ENCODE measurements at regions not wholly inside any gene's neighbourhood (a gene's known extent, or its start where the extent isn't known, plus 50 kb on each side); places are given as distances from the start of the nearest gene placed in this dataset.

DNA sequence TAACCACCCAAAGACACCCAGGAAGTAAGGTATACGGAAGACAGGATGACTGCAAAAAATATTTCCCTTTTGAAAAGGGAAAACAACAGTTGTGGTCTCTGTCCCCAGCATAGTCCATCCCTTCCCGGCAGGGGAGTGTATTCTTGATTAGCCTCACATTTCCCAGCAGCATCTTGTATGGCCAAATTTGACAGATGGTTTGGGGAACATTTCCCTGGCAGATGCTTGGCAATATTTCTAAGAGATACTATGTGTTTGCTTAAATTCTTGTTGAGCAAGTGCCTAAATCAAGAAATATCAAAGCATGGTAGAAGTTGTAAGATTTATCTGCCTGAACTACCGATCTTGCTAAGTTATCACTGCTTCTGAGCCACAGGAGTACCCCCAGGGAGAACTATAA is 56.9 kb upstream of the TPK1 start:
- no peak for TF ChIP-seq TEAD4 (IDR thresholded peaks at IDR 0.05; ENCODE audit: low read depth, low read length)
- TF ChIP-seq, protein P1, sequence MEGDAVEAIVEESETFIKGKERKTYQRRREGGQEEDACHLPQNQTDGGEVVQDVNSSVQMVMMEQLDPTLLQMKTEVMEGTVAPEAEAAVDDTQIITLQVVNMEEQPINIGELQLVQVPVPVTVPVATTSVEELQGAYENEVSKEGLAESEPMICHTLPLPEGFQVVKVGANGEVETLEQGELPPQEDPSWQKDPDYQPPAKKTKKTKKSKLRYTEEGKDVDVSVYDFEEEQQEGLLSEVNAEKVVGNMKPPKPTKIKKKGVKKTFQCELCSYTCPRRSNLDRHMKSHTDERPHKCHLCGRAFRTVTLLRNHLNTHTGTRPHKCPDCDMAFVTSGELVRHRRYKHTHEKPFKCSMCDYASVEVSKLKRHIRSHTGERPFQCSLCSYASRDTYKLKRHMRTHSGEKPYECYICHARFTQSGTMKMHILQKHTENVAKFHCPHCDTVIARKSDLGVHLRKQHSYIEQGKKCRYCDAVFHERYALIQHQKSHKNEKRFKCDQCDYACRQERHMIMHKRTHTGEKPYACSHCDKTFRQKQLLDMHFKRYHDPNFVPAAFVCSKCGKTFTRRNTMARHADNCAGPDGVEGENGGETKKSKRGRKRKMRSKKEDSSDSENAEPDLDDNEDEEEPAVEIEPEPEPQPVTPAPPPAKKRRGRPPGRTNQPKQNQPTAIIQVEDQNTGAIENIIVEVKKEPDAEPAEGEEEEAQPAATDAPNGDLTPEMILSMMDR (IDR thresholded peaks at IDR 0.05; ENCODE audit: control extremely low read depth in 1 of 3, insufficient read depth in 1 of 3, low read depth in 1 of 3, low read length in 3 of 3): no peak
- no peak for TF ChIP-seq BRCA1 (IDR thresholded peaks at IDR 0.05; ENCODE audit: low read depth, low read length)
- TF ChIP-seq GABPA (IDR thresholded peaks at IDR 0.05; ENCODE audit: borderline replicate concordance, insufficient read depth, low read length): no peak
- no peak for TF ChIP-seq EZH2 (IDR thresholded peaks at IDR 0.05; ENCODE audit: low read depth, low read length, severe bottlenecking)
- TF ChIP-seq, protein P2, sequence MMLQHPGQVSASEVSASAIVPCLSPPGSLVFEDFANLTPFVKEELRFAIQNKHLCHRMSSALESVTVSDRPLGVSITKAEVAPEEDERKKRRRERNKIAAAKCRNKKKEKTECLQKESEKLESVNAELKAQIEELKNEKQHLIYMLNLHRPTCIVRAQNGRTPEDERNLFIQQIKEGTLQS (IDR thresholded peaks at IDR 0.05; ENCODE audit: insufficient read depth, low read depth, low read length): no peak
- no peak for TF ChIP-seq POLR2A (IDR thresholded peaks at IDR 0.05; ENCODE audit: control extremely low read depth in 1 of 2, low read depth in 2 of 2, low read length in 2 of 2)
- TF ChIP-seq SP1 (IDR thresholded peaks at IDR 0.05; ENCODE audit: low read depth, low read length): no peak
- TF ChIP-seq JUND (IDR thresholded peaks at IDR 0.05; ENCODE audit: low read length): no peak
